ENCODE measurements at regions not wholly inside any gene's neighbourhood (a gene's known extent, or its start where the extent isn't known, plus 50 kb on each side); places are given as distances from the start of the nearest gene placed in this dataset.
"Not testable (repeated sequence)": the region's sequence is repeated elsewhere in the genome, so short reads cannot be mapped to it uniquely, and the experiment has no call there.

GRCh38 chr11:81959341-81959740, 774.3 kb downstream of the FAM181B start:
- no peak overlapping the region for H3K9ac ChIP-seq (ENCODE audit: low read length)
- no peaks in the 10 kb centered on the region for H4K20me1 ChIP-seq (ENCODE audit: insufficient read depth, low read length)
- H3K9me3 ChIP-seq (ENCODE audit: low read length) = no peaks in the 10 kb centered on the region
- H3K4me3 ChIP-seq (ENCODE audit: low read depth, low read length, poor library complexity, severe bottlenecking) = no peak overlapping the region
- H3K4me2 ChIP-seq (ENCODE audit: low read length) = no peak overlapping the region
- H3K4me1 ChIP-seq (ENCODE audit: insufficient read depth, low read length, severe bottlenecking) = no peaks in the 10 kb centered on the region
- no peaks in the 10 kb centered on the region for H3K36me3 ChIP-seq (ENCODE audit: insufficient read depth, low read length)
- H3K27ac ChIP-seq (ENCODE audit: low read depth, low read length, poor library complexity, severe bottlenecking) = no peak overlapping the region
- H3K9me2 ChIP-seq (ENCODE audit: low read depth, low read length) = no peaks in the 10 kb centered on the region
- H3K27me3 ChIP-seq (ENCODE audit: insufficient read depth, low read length) = no peaks in the 10 kb centered on the region
- H3F3A ChIP-seq (ENCODE audit: insufficient read depth, low read length) = no peaks in the 10 kb centered on the region
- H2AFZ ChIP-seq (ENCODE audit: low read length) = no peak overlapping the region
- H3K79me2 ChIP-seq (ENCODE audit: insufficient read depth, low read length) = no peaks in the 10 kb centered on the region
- TF ChIP-seq EZH2 (IDR thresholded peaks at IDR 0.05; ENCODE audit: borderline replicate concordance, low read length) (no peak), CTCF (IDR thresholded peaks at IDR 0.05; ENCODE audit: low read length) (no peak)

GRCh38 chr11:81954301-81954700, 779.4 kb downstream of the FAM181B start:
- not testable (repeated sequence) for H3K79me2 ChIP-seq (ENCODE audit: insufficient read depth, low read length); H3K27me3 ChIP-seq (ENCODE audit: insufficient read depth, low read length); H3K4me2 ChIP-seq (ENCODE audit: low read length); H3K9ac ChIP-seq (ENCODE audit: low read length); H3K4me1 ChIP-seq (ENCODE audit: insufficient read depth, low read length, severe bottlenecking); H3K9me3 ChIP-seq (ENCODE audit: low read length); H3K4me3 ChIP-seq (ENCODE audit: low read depth, low read length, poor library complexity, severe bottlenecking); H3F3A ChIP-seq (ENCODE audit: insufficient read depth, low read length); H2AFZ ChIP-seq (ENCODE audit: low read length); H3K36me3 ChIP-seq (ENCODE audit: insufficient read depth, low read length); H3K9me2 ChIP-seq (ENCODE audit: low read depth, low read length); H4K20me1 ChIP-seq (ENCODE audit: insufficient read depth, low read length); H3K27ac ChIP-seq (ENCODE audit: low read depth, low read length, poor library complexity, severe bottlenecking)

- Histone ChIP-seq H3K4me1 (ENCODE audit: insufficient read depth, low read length, severe bottlenecking) (no peaks in the 10 kb centered on the region), H3K9me2 (ENCODE audit: low read depth, low read length) (no peaks in the 10 kb centered on the region), H4K20me1 (ENCODE audit: insufficient read depth, low read length) (no peaks in the 10 kb centered on the region), H3K27me3 (ENCODE audit: insufficient read depth, low read length) (no peaks in the 10 kb centered on the region), H3K9me3 (ENCODE audit: low read length) (no peaks in the 10 kb centered on the region), H3K4me2 (ENCODE audit: low read length) (no peak overlapping the region), H3K79me2 (ENCODE audit: insufficient read depth, low read length) (no peaks in the 10 kb centered on the region), H3K36me3 (ENCODE audit: insufficient read depth, low read length) (no peaks in the 10 kb centered on the region), H3F3A (ENCODE audit: insufficient read depth, low read length) (no peaks in the 10 kb centered on the region), H3K27ac (ENCODE audit: low read depth, low read length, poor library complexity, severe bottlenecking) (no peak overlapping the region), H3K4me3 (ENCODE audit: low read depth, low read length, poor library complexity, severe bottlenecking) (no peak overlapping the region), H2AFZ (ENCODE audit: low read length) (no peak overlapping the region), H3K9ac (ENCODE audit: low read length) (no peak overlapping the region)
- TF ChIP-seq CTCF (IDR thresholded peaks at IDR 0.05; ENCODE audit: low read length) (no peak), EZH2 (IDR thresholded peaks at IDR 0.05; ENCODE audit: borderline replicate concordance, low read length) (no peak)
Measured at GRCh38 chr11:81946831-81947230, 786.8 kb downstream of the FAM181B start.

GRCh38 chr11:81942646-81943045, 791.0 kb downstream of the FAM181B start:
- Histone ChIP-seq H3K4me2 (ENCODE audit: low read length) (no peak overlapping the region), H2AFZ (ENCODE audit: low read length) (no peak overlapping the region), H3F3A (ENCODE audit: insufficient read depth, low read length) (no peaks in the 10 kb centered on the region)

More at GRCh38 chr11:81942646-81943045, 791.0 kb downstream of the FAM181B start:
- Histone ChIP-seq H3K9me3 (ENCODE audit: low read length) (no peaks in the 10 kb centered on the region), H3K9me2 (ENCODE audit: low read depth, low read length) (no peaks in the 10 kb centered on the region), H3K27me3 (ENCODE audit: insufficient read depth, low read length) (no peaks in the 10 kb centered on the region), H3K4me3 (ENCODE audit: low read depth, low read length, poor library complexity, severe bottlenecking) (no peak overlapping the region), H4K20me1 (ENCODE audit: insufficient read depth, low read length) (no peaks in the 10 kb centered on the region), H3K79me2 (ENCODE audit: insufficient read depth, low read length) (no peaks in the 10 kb centered on the region), H3K4me1 (ENCODE audit: insufficient read depth, low read length, severe bottlenecking) (no peaks in the 10 kb centered on the region), H3K27ac (ENCODE audit: low read depth, low read length, poor library complexity, severe bottlenecking) (no peak overlapping the region), H3K36me3 (ENCODE audit: insufficient read depth, low read length) (no peaks in the 10 kb centered on the region), H3K9ac (ENCODE audit: low read length) (no peak overlapping the region)
- TF ChIP-seq CTCF (IDR thresholded peaks at IDR 0.05; ENCODE audit: low read length) (no peak), EZH2 (IDR thresholded peaks at IDR 0.05; ENCODE audit: borderline replicate concordance, low read length) (no peak)

All from OCI-LY1 (cell line).